ENCODE measurements at regions not wholly inside any gene's neighbourhood (a gene's known extent, or its start where the extent isn't known, plus 50 kb on each side); places are given as distances from the start of the nearest gene placed in this dataset.
"Not testable (repeated sequence)": the region's sequence is repeated elsewhere in the genome, so short reads cannot be mapped to it uniquely, and the experiment has no call there.

- H3K4me3 Mint-ChIP-seq (ENCODE audit: unreplicated experiment) = no peak overlapping the region
- H3K36me3 Mint-ChIP-seq (ENCODE audit: insufficient read depth, unreplicated experiment) = no peaks in the 10 kb centered on the region
- peaks cover 15% of the 10 kb centered on the region for H3K9me3 Mint-ChIP-seq (ENCODE audit: unreplicated experiment)
- ChIA-PET POLR2A (no interaction called here), CTCF (no interaction called here)
- H3K27me3 ChIP-seq (replicated peaks; ENCODE audit: control insufficient read depth, insufficient read depth, low read length) = no peaks in the 10 kb centered on the region
- H3K27me3 Mint-ChIP-seq (ENCODE audit: insufficient read depth, unreplicated experiment) = no peaks in the 10 kb centered on the region
- intact Hi-C loops (cut with micrococcal nuclease; ENCODE audit: unreplicated experiment) = no loop called here
- H3K36me3 ChIP-seq (ENCODE audit: control insufficient read depth, insufficient read depth, low read length) = no peaks in the 10 kb centered on the region
- H3K9me3 ChIP-seq = no peaks in the 10 kb centered on the region
- no peak overlapping the region for H3K27ac Mint-ChIP-seq (ENCODE audit: unreplicated experiment)
- DNase-seq = no peak
- H3K4me1 ChIP-seq = no peaks in the 10 kb centered on the region
- BruUV-seq (replicated peaks) = no TSS peak
- TF ChIP-seq CTCF (IDR thresholded peaks at IDR 0.05; ENCODE audit: insufficient read depth in 1 of 2, low read depth in 1 of 2, low read length in 1 of 2, severe bottlenecking in 1 of 2, unreplicated experiment in 1 of 2) = no peak
- no peaks in the 10 kb centered on the region for H3K4me1 Mint-ChIP-seq (ENCODE audit: low read depth, unreplicated experiment)
- no peak overlapping the region for H3K4me3 ChIP-seq (ENCODE audit: low read depth, low read length)
Measured at GRCh38 chr16:48956620-48957019, 325.0 kb downstream of the CBLN1 start.

DNA sequence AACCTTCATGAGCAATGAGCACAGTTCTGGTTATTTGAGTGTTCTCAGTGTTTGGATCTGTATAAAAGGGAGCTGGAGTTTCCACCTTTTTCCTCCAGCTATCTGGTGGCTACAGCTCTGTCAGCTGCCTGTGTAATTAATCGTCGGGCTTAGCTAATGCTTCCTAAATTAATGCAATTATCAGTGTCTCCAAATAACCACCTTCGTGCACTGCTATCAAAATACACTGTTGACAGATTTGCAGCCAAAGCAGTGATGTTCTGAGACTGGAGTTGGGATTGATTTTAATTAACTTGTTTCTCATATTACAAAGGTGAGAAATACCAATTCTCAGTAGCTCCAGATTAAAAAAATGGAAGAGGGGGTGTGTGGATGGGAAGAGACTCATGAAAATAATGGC is 325.8 kb downstream of the CBLN1 start:
- ChIA-PET CTCF (no interaction called here), POLR2A (no interaction called here)
- no peaks in the 10 kb centered on the region for H3K4me1 Mint-ChIP-seq (ENCODE audit: low read depth, unreplicated experiment)
- no peaks in the 10 kb centered on the region for H3K36me3 ChIP-seq (ENCODE audit: control insufficient read depth, insufficient read depth, low read length)
- no peak overlapping the region for H3K4me3 Mint-ChIP-seq (ENCODE audit: unreplicated experiment)
- H3K9me3 Mint-ChIP-seq (ENCODE audit: unreplicated experiment) = peaks cover 8% of the 10 kb centered on the region
- no TSS peak for BruUV-seq (replicated peaks)
- no peaks in the 10 kb centered on the region for H3K27me3 ChIP-seq (replicated peaks; ENCODE audit: control insufficient read depth, insufficient read depth, low read length)
- no peak overlapping the region for H3K4me3 ChIP-seq (ENCODE audit: low read depth, low read length)
- H3K27me3 Mint-ChIP-seq (ENCODE audit: insufficient read depth, unreplicated experiment) = no peaks in the 10 kb centered on the region
- no peak for DNase-seq
- TF ChIP-seq CTCF (IDR thresholded peaks at IDR 0.05; ENCODE audit: insufficient read depth in 1 of 2, low read depth in 1 of 2, low read length in 1 of 2, severe bottlenecking in 1 of 2, unreplicated experiment in 1 of 2) = no peak
- intact Hi-C loops (cut with micrococcal nuclease; ENCODE audit: unreplicated experiment) = no loop called here
- no peaks in the 10 kb centered on the region for H3K4me1 ChIP-seq
- no peaks in the 10 kb centered on the region for H3K9me3 ChIP-seq
- H3K36me3 Mint-ChIP-seq (ENCODE audit: insufficient read depth, unreplicated experiment) = no peaks in the 10 kb centered on the region
- H3K27ac Mint-ChIP-seq (ENCODE audit: unreplicated experiment) = no peak overlapping the region

DNA sequence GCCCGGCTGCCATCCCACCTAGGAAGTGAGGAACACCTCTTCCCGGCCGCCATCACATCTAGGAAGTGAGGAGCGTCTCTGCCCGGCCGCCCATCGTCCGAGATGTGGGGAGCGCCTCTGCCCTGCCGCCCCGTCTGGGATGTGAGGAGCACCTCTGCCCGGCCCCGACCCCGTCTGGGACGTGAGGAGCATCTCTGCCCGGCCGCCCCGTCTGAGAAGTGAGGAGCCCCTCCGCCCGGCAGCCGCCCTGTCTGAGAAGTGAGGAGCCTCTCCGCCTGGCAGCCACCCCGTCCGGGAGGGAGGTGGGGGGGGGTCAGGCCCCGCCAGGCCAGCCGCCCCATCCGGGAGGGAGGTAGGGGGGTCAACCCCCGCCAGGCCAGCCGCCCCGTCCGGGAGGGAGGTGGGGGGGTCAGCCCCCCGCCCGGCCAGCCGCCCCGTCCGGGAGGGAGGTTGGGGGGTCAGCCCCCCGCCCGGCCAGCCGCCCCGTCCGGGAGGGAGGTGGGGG is 330.0 kb downstream of the CBLN1 start:
- H3K4me1 Mint-ChIP-seq (ENCODE audit: low read depth, unreplicated experiment); POLR2A ChIA-PET; H3K36me3 Mint-ChIP-seq (ENCODE audit: insufficient read depth, unreplicated experiment); H3K36me3 ChIP-seq (ENCODE audit: control insufficient read depth, insufficient read depth, low read length); H3K4me3 Mint-ChIP-seq (ENCODE audit: unreplicated experiment); H3K9me3 ChIP-seq; DNase-seq; intact Hi-C loops (cut with micrococcal nuclease; ENCODE audit: unreplicated experiment); H3K4me3 ChIP-seq (ENCODE audit: low read depth, low read length); H3K9me3 Mint-ChIP-seq (ENCODE audit: unreplicated experiment); H3K4me1 ChIP-seq; BruUV-seq (replicated peaks); H3K27me3 ChIP-seq (replicated peaks; ENCODE audit: control insufficient read depth, insufficient read depth, low read length); H3K27ac Mint-ChIP-seq (ENCODE audit: unreplicated experiment); H3K27me3 Mint-ChIP-seq (ENCODE audit: insufficient read depth, unreplicated experiment); CTCF ChIA-PET: not testable (repeated sequence)

DNA sequence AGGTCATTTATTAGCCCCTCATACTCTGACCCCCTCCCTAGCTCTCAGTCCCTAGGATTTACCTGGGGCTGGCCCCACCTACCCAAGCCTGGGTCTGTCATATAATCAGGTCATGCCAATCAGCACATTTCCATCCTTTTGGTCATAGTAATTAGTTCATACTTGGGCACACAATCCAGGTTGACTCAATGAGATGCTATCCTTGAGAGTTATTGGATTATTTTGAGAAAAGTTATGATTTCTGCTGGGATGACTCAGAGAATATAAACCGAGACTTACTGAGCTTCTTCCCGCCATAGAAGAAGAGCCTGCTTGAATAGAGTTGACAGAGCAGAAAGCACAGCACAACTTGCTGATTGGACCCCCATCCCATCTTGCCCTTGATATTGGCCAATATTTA is 331.5 kb downstream of the CBLN1 start:
- Histone ChIP-seq H3K9me3 (no peaks in the 10 kb centered on the region), H3K4me3 (ENCODE audit: low read depth, low read length) (no peak overlapping the region), H3K4me1 (no peaks in the 10 kb centered on the region), H3K36me3 (ENCODE audit: control insufficient read depth, insufficient read depth, low read length) (no peaks in the 10 kb centered on the region), H3K27me3 (replicated peaks; ENCODE audit: control insufficient read depth, insufficient read depth, low read length) (no peaks in the 10 kb centered on the region)
- POLR2A ChIA-PET = no interaction called here
- Mint-ChIP-seq H3K27ac (ENCODE audit: unreplicated experiment) (no peak overlapping the region), H3K36me3 (ENCODE audit: insufficient read depth, unreplicated experiment) (no peaks in the 10 kb centered on the region), H3K4me3 (ENCODE audit: unreplicated experiment) (no peak overlapping the region), H3K9me3 (ENCODE audit: unreplicated experiment) (no peaks in the 10 kb centered on the region), H3K4me1 (ENCODE audit: low read depth, unreplicated experiment) (no peaks in the 10 kb centered on the region), H3K27me3 (ENCODE audit: insufficient read depth, unreplicated experiment) (no peaks in the 10 kb centered on the region)
- CTCF ChIA-PET = no interaction called here
- intact Hi-C loops (cut with micrococcal nuclease; ENCODE audit: unreplicated experiment) = no loop called here
- TF ChIP-seq CTCF (IDR thresholded peaks at IDR 0.05; ENCODE audit: insufficient read depth in 1 of 2, low read depth in 1 of 2, low read length in 1 of 2, severe bottlenecking in 1 of 2, unreplicated experiment in 1 of 2) = no peak
- BruUV-seq (replicated peaks) = no TSS peak
- DNase-seq = no peak

All from Caco-2 (cell line).